Stimulated activated CD4-positive, alpha-beta T cell treated with anti-CD3 and anti-CD28 coated beads, TNF-alpha, amount 100 ng/mL, for 4 hours (primary cell): ENCODE measurements at regions not wholly inside any gene's neighbourhood (a gene's known extent, or its start where the extent isn't known, plus 50 kb on each side); places are given as distances from the start of the nearest gene placed in this dataset.

Source experiments
- DNase-seq, 3 experiments: peaks; one replicate each; pipeline ENCODE4 v3.0.0-alpha.2; 2020; ENCODE audit warnings: low read depth in 3 of 3

DNA sequence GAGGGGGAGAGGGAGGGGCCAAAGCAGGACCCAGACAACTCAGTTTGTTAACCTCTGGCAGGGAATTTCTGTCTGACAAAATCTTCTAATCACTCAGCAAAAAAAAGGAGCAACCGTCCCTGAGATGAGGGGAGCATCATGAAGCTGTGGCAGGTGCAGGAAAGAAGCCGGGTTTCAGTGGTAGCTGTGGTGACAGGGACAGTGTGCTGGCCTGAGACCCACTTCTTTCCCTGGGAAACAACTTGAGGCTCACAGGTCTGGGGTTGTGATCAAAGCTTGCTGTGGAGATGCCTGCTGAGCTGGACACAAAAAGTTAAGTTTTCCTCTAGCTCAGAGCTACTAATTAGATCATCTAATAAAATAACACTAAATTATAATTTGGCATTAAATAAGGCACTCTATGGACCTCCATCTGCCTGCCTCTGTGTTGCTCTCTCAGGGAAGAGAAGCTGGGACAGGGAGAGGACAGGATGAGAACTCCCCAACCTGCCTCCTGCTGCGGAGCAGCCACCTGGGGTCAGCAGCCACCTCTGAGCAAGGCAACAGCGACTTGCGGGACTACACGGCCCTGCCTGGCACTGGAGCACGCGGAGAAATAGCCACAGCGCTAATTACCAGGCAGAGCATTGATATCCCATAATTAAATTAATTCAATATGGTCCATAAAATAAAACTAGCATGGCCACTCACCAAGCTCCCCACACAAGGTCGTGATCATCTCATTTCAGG lies 104.6 kb upstream of the TEX51 start:
- DNase-seq = no peak

DNA sequence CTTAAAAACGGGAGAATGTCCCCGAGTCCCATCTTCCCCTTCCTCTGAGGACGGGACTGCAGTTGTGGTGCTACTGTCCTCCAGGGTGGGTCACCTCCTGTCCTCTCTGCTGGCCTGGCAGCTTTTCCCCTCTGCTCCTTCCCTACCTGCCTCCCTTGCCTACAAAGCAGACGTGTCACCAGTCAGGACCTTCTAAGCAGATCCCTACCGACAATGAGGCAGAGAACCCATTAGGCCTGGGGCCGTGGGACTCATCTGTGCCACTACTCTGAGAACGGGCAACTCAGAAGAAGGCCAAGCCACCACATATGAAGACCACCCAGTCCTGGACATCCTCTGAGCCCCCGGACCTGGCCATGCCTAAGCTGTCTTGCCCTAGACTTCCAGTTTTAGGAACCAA lies 103.0 kb upstream of the TEX51 start:
- DNase-seq = no peak

DNA sequence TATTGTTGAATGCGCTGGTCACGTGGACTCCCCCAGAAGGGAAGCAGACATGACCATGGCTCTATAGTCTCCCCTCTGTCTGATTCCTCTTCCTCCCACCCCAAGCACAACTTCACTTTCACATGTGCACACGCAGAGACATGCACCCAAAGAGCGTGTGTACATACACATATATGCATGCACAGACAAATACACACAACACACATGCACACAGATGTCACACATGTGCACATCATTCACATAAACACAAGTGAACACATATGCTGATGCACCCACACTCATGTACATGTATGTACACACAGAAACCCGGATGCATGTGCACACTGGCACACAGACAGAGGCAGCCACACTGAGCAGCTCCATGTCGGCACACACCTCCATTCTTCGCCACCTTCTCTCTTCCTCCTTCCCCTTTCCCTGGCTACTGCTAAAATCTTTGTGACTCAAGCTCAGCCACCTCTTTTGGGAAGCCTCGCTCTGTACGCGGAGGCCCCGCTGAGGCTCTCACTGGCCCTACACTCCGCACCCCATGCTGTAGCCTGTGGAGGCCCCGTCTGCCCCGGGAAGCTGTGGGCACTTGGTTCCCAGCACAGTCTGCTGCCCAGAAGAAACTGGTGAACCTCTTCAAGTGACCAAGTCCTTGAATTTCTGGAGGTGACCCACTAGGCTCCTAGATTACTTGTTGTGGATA lies 101.6 kb upstream of the TEX51 start:
- DNase-seq = no peak

- DNase-seq = no peak
These were observed 100.9 kb upstream of the TEX51 start for GRCh38 chr2:126797622-126798275.

GRCh38 chr2:126798276-126799140 lies 100.2 kb upstream of the TEX51 start:
- DNase-seq = no peak

GRCh38 chr2:126799301-126799700 lies 99.4 kb upstream of the TEX51 start:
- no peak for DNase-seq

DNA sequence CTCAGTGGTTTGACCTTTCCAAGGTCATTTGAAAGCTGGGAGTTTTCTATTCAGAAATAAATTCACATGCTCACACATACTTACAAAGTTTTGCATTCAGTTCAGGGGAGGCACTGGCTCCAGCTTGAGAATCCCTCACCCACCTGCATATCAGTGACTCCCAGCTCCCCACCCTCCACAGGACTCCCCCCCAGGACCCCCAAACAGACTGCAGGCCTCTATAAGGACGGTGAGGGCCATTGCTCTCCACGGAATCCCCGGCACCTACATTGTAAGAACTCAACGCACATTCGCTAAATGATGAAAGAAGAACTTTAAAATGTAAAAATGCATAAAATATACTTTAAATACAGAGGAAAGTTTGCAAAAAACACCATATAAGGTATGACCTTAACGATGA lies 97.2 kb upstream of the TEX51 start:
- no peak for DNase-seq

DNA sequence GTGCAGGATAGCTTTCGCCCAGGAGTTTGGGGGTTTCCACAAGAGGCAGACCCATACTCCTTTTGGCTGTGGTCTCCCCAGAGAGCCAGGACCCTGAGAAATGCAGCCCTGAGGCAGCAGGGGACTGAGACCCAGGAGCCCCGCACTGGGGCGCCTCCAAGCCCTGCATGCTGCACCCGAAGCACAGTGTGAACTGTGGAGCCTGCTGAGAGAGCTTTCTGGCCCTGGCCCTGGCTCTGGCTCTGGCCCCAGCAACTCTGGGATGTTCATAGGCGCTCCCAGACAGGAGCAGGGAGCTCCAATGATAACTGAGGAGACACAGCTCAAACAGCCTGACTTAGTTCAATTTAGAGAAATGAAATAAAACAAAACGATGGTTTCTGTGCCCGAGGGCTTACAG lies 96.4 kb upstream of the TEX51 start:
- DNase-seq = no peak

DNA sequence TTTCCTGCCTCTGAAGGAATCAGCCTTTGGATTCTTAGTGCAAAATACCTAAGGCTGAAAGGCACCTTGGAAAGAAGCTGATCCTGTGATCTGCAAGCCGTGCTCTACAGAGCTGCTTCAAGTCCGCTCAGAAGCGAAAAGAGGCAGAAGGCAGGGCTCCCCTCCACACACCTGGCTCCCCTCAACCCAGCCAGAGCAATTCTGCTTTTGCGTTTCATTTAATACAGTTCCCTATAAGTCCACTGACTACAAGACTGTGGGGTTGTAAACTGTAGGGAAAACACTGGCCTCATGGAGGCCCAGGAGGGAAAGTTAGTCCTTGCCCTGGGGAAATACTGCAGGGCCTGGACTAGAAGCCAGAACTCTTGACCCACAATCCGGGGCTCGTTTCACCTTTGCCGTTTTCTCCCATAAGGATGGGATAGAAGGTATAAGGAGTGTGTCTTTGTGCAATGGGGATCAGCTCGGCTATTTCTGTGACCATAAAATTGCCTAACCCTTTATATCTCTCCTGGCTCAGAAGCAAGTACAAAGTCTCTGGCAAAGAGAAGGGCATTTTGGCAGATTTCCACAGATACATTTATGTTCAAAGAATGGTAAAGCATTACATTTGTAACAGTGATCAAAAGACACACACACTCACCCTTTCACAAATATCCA lies 95.8 kb upstream of the TEX51 start:
- no peak for DNase-seq

GRCh38 chr2:126803434-126803775 lies 95.3 kb upstream of the TEX51 start:
- no peak for DNase-seq

GRCh38 chr2:126804347-126804746 lies 94.3 kb upstream of the TEX51 start:
- DNase-seq = no peak

DNA sequence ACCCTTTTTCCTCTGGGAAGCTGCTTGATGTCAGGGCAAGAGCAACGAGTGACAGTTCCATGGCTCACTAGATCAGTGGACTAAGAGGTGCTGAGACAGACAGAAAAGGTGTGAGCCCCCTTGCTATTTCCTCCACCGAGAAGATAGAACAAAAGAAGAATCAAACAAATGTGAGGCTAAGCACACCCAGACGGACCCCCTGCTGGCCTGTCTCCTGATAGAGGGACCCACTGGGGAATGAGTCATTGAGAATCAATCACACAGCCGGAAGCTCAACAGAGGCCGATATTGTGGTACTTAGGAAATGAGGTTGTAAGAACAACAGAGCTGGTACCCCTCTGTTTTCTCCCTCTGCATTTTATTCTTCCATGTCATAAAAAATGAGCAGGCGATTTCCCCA lies 89.8 kb upstream of the TEX51 start:
- no peak for DNase-seq

- no peak for DNase-seq
These were observed 89.3 kb upstream of the TEX51 start for GRCh38 chr2:126809340-126809739.

GRCh38 chr2:126810001-126810400 lies 88.7 kb upstream of the TEX51 start:
- no peak for DNase-seq

- no peak for DNase-seq
These were observed 87.6 kb upstream of the TEX51 start for GRCh38 chr2:126811101-126811500.

GRCh38 chr2:126817172-126817571 lies 81.5 kb upstream of the TEX51 start:
- DNase-seq = no peak

DNA sequence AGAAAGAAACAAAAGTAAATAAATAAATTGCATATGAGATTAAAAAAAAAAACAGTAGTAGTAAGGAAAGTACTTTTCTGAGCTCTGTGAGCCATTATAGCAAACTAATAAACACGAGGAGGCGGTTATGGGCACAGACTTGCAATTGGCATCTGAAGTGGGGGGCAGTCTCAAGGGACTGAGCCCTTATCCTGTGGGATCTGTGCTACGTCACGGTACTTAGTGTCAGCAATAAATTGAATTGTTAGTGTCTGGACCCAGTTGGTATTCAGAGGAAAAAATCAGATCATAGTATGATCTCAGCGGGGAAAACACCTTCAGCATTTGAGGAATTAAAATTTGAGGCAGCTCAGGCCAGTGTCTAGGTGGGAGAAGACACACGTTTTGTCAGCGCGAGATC lies 76.6 kb upstream of the TEX51 start:
- no peak for DNase-seq

- no peak for DNase-seq
These were observed 75.8 kb upstream of the TEX51 start for GRCh38 chr2:126822921-126823320.

DNA sequence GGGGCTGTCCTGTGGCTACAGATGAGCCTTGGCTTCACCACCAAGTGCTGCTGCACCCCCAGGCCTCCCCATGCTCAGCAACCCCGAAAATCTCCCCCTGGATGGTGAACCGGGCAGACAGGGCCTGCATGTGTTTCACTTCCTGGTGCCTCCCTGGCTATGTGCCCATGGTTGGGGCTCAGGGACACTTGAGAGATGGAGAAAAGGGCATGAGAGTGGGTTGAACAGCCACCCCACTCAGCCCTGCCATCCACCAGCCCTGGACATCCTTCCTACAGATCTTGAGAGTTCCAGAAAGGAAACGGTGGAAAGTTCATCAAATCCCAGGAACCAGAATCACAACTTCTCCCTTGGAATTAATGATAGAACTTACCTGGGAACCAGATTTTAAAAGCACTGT lies 74.7 kb upstream of the TEX51 start:
- DNase-seq = no peak

GRCh38 chr2:126824663-126825062 lies 74.0 kb upstream of the TEX51 start:
- no peak for DNase-seq

GRCh38 chr2:126825316-126825715 lies 73.4 kb upstream of the TEX51 start:
- DNase-seq = no peak

DNA sequence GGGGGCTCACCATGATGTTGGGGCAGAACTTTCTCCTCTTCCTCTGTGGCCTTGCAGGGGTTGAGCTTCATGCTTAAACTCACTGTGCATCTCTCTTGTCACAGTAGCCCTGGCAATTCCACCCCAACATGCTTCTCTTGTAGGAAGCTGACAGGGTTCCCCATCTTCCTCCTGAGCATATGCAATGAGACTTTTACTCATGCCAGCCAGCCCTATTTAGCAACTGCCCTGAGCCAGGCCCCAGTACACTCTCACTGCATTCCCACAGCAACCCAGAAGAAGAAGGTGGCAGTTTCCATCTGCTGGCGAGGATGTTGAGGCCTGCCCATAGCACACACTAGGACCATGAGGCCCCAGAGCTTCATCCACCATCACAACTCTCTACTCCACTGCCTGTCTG lies 72.2 kb upstream of the TEX51 start:
- DNase-seq = no peak
